ENCODE measurements at regions not wholly inside any gene's neighbourhood (a gene's known extent, or its start where the extent isn't known, plus 50 kb on each side); places are given as distances from the start of the nearest gene placed in this dataset.

GRCh38 chr7:31398815-31399214 is 58.3 kb upstream of the NEUROD6 start:
- DNase-seq = no peak

GRCh38 chr7:31407178-31407676 is 66.7 kb upstream of the NEUROD6 start:
- DNase-seq = no peak

GRCh38 chr7:31408140-31408729 is 67.7 kb upstream of the NEUROD6 start:
- no peak for DNase-seq

- DNase-seq = no peak
Observed at GRCh38 chr7:31410265-31410664, 69.7 kb upstream of the NEUROD6 start.

GRCh38 chr7:31411416-31411815 is 70.9 kb upstream of the NEUROD6 start:
- DNase-seq = no peak

GRCh38 chr7:31413766-31414165 is 73.2 kb upstream of the NEUROD6 start:
- no peak for DNase-seq

- DNase-seq = no peak
Observed at GRCh38 chr7:31416381-31416870, 75.9 kb upstream of the NEUROD6 start.

GRCh38 chr7:31418928-31419327 is 78.4 kb upstream of the NEUROD6 start:
- no peak for DNase-seq

GRCh38 chr7:31419505-31420055 is 79.1 kb upstream of the NEUROD6 start:
- DNase-seq = no peak

GRCh38 chr7:31420948-31421347 is 80.4 kb upstream of the NEUROD6 start:
- DNase-seq = no peak

- no peak for DNase-seq
Observed at GRCh38 chr7:31421607-31422006, 81.1 kb upstream of the NEUROD6 start.

GRCh38 chr7:31423994-31424393 is 83.5 kb upstream of the NEUROD6 start:
- no peak for DNase-seq

GRCh38 chr7:31432176-31432575 is 81.7 kb upstream of the ITPRID1 start:
- DNase-seq = no peak

- DNase-seq = no peak
Observed at GRCh38 chr7:31432836-31433340, 81.0 kb upstream of the ITPRID1 start.

GRCh38 chr7:31437250-31437865 is 76.5 kb upstream of the ITPRID1 start:
- DNase-seq = no peak

- DNase-seq = no peak
Observed at GRCh38 chr7:31439165-31439564, 74.7 kb upstream of the ITPRID1 start.

GRCh38 chr7:31440511-31440910 is 73.4 kb upstream of the ITPRID1 start:
- DNase-seq = no peak

GRCh38 chr7:31442626-31443025 is 71.3 kb upstream of the ITPRID1 start:
- no peak for DNase-seq

- peak; percentile 65 for DNase-seq
Observed at GRCh38 chr7:31443457-31443856, 70.4 kb upstream of the ITPRID1 start.

- DNase-seq = no peak
Observed at GRCh38 chr7:31444196-31444595, 69.7 kb upstream of the ITPRID1 start.

GRCh38 chr7:31445686-31446355 is 68.1 kb upstream of the ITPRID1 start:
- DNase-seq = no peak

GRCh38 chr7:31448649-31449048 is 65.2 kb upstream of the ITPRID1 start:
- DNase-seq = no peak

- DNase-seq = no peak
Observed at GRCh38 chr7:31455844-31456243, 58.0 kb upstream of the ITPRID1 start.
